Inflammatory macrophage (primary cell): ENCODE measurements at regions not wholly inside any gene's neighbourhood (a gene's known extent, or its start where the extent isn't known, plus 50 kb on each side); places are given as distances from the start of the nearest gene placed in this dataset.
A peak's percentile ranks its signal among the peaks of the same experiment; 100 is the strongest.

Source experiments
- DNase-seq, 2 donors: peaks; one replicate each; pipeline ENCODE4 v3.0.0-alpha.2; 2020 to 2022

DNA sequence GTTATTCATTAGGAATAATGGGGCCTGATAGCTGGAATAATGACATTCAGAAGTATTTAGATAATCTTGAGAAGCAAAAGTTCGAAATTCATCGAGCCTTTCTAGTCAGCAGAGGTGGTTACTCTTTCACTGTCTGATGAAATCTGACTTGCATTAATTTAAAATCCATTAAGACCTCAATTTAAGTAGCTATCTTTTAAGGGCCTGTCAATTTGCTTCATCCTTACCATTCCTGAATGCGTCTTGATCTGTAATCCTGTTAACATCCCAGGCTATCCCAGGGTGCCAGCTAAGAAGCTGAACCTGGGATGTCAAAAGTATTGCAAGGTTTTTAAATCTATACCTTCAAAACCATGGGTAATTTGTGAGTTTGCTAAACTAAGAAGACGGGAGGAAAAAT lies 1491.0 kb upstream of the MIR17HG start:
- DNase-seq: no peak

DNA sequence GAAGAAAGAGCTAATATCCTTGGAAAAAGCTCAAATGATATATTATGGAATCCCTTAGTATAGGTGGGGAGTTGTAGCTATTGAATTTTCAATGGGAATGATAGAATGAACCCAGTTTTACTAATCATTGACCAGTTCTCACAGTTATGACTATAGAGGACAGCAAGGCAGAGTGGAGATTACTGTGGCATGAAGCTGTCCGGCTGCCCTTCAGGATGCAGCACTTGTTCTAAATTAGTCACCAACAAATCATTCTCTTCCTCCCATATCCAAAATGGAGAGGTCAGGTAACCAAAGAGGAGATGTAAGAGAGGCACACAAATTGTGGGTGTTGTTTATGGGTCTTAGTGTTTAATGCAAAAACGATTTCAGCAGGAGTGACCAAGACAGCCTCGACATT lies 1490.0 kb upstream of the MIR17HG start:
- no peak for DNase-seq

DNA sequence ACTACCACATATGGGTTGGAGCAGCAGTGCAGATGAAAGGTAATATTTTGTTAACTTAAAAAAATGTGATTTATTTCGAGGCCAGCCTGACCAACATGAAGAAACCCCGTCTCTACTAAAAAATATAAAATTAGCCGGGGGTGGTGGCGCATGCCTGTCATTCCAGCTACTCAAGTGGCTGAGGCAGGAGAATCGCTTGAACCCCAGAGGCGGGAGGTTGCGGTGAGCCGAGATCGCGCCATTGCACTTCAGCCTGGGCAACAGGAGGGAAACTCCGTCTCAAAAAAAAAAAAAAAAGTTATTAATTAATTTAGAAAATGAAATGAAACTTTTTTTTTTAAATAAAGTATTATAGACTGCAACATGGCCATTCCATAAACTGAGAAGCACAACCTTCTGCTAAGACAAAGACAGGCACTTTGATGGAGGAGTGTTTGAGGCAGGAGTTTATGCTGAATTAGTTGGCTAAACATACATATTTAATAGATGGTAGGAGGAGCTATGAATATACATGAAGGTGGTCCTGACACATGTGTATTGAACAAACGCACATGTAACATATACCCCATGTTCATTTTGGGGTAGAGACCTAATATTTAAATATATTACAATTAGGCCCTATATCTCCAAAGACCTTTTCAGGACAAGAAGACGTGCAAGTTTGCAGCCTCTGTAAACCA lies 1485.3 kb upstream of the MIR17HG start:
- no peak for DNase-seq

DNA sequence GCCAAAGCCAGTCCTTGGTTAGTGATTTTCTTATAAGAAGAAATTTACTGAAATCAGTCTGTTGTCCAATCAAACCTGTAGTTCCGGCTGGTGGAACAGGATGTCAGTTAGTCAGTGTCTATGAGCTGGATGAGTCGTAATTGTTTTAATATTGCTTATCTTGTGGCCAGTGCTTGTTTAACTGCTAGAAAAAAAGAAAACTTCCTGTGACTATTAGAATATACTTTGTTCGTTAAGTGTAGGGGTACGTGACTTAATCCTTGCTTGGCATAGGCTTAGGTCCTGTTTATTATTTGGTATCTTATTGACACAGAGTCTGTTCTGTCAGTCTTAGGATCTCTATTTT lies 1484.8 kb upstream of the MIR17HG start:
- no peak for DNase-seq

DNA sequence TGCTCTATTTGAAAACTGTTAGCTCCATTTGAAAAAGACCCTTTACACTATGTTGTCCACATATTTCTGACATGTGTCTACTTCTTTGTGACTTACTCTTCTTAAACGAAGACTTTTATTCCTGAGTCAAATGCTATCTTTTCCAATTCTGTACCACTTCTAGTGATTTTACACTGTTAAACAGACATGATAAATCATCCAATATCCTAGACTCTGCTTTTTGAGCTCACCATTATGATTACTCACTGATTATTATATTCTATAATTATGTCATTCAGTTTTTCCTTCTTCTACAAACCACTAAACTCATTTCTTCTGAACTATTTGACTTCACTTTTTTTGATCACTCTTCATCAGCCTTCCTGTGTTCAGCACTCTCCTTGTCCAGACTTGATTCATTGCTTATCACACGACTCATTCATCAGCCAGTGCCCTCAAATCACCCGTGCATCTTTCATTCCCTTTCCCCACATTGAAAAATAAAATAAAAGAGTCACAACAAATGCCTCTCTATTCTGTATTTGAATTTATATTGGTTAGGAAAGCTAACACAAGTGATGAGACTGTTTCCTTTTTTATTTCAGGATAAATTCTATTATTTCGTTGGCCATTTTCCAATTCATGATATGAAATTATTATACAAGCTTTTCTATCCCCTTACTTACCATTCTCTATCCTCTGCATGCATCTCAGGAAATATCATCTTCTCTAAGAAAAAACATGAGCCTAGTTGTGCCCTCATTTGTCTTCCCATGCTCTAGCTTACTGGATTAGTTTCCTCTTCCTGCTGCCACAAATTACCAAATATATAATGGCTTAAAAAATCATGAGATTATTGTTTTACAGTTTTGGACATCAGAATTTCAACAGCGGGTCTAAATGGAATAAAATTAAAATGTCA lies 1482.1 kb upstream of the MIR17HG start:
- DNase-seq: no peak

DNA sequence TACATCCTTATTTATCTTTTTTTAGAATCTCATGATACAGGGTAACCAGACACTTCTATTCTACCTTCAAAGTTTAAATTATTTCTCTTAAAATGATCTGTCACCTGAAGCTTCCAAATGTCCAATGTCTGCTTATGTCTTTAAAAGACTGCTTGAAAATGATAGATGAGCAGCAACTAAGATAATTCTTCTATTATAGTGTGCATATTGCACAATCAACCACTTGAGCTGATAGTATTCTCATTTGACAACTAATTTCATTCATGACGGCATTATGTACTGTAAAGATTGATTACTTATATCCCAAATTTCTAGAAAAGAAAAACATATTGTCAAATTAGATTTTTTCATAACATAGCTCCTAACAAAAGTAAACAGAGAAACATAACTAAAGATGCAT lies 1478.2 kb upstream of the MIR17HG start:
- no peak for DNase-seq

DNA sequence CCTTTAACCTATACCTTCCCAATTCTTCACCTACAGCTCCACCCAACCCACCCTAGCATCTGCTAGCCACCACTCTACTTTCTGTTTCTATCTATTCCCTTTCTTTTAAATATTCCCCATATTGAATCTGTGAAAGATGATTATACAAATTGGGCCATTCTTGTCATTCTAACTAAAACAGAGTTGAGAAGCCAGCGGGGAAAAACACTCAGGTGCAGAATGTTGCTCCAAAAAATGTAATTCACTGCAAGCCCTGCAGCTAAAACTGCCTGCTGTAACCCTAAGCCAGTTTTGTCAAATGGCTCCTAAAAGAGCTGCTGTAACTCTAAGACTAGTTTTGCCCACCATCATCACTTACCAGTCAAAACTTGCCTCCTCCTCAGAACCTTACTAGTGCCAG lies 1468.6 kb upstream of the MIR17HG start:
- DNase-seq: no peak

DNA sequence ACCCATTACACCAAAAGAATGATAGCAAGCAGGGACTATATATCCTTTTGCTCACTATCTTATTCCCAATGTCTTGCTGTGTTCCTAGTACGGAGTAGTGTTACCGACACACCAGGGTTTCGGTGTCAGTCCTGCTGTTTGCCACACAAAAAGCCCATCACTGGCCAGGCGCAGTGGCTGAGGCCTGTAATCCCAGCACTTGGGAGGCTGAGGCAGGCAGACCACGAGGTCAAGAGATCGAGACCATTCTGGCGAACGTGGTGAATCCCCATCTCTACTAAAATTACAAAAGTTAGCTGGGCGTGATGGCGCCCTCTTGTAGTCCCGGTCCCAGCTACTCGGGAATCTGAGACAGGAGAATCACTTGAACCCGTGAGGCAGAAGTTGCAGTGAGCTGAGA lies 1467.3 kb upstream of the MIR17HG start:
- DNase-seq: no peak

DNA sequence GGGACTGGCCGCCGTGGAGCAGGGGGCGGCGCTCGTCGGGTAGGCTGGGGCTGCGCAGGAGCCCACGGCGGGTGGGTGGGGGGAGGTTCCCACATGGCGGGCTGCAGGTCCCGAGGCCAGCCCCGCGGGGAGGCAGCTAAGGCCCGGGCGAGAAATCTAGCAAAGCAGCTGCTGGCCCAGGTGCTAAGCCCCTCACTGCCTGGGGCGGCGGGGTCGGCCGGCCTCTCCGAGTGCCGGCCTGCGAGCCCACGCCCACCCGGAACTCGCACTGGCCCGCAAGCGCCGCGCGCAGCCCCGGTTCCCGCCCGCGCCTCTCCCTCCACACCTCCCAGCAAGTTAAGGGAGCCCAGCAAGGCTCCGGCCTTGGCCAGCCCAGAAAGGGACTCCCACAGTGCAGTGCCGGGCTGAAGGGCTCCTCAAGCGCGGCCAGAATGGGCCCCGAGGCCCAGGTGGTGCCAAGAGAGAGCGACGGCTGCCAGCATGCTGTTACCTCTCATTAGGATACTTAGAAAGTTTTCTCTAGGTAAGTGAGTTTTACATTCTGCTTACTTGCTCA lies 1463.5 kb upstream of the MIR17HG start:
- DNase-seq: no peak

DNA sequence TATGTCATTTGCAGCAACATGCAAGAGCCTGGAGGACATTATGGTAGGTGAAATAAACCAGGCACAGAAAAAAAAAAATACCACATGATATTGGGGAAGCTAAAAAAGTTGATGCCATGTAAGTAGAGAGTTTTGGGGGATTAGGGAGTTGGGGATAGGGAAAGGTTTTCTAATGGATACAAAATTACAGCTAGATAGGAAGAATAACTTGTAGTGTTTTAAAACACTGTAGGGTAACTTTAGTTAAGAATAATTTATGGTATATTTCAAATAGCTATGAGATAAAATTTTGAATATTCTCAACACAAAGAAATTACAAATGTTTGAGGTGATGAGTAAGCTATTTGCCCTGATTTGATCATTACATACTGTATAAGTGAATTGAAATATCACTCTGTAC lies 1456.7 kb upstream of the MIR17HG start:
- no peak for DNase-seq

DNA sequence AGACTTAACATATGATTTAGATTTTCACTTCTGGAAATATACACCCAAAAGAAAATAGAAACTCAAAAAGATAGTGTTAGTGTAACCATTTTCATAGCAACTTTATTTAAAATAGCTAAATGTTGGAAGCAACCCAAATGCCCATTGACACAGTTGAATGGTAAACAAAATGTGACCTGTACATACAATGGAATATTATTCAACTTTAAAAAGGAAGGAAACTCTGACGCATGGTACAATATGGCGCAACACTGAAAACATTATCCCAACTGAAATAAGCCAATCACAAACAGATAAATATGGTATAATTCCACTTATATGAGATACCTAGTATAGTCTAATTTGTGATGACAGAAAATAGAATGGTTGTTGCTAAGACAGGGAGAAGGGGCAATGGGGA lies 1456.1 kb upstream of the MIR17HG start:
- no peak for DNase-seq

DNA sequence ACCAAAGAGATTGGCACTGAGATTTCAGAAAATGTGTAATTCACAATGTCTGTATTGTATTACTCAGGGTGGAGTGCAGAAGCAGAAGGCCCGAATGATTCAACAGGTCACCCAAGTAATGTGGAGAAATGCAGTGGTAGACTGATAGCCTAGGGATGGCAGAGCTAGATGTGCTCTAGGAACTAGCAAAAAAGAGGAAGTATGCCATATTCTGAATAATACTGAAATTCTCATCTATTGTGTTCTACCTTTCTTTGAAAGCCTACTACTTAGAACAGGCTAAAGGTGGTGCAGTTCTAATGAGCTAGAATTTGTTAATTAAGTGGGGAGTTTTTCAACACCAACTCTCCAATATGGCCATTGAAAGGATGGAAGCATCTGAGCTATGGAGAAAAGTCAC lies 1449.8 kb upstream of the MIR17HG start:
- no peak for DNase-seq

DNA sequence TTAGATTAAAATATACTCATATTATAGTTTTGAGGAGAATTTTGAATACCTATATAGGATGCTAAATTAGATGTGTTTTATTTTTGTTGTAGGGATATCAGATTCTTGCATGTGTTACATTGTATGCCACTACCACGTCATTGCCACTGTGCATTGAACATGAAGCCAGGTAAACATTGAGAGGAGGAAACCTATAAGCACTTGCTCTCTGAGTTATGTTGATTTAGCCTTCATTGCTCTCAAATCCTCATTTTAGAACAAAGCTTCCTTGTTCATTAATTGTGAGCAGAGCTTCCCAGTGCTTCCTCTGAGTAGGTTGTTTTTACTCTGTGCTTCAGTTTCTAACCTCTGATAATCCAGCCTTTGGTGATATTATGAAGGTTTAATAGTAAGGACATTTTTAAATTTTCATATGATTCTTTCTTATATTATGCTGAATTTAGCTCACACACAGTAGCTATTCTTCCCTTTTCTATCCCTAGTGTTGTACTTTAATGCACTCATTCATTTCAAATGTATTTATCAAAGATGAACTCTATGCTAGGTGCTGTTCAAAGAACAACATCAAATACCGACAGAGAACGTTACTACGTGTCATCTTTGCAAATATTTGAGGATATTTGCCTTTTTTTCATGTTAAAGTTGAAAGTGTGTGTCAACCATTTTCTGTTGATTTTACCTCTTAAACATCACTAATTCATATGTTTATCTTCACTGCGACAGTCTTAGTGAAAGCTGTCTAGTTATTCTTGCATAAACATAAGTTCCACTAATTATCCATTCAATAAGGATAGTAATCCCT lies 1448.0 kb upstream of the MIR17HG start:
- no peak for DNase-seq

DNA sequence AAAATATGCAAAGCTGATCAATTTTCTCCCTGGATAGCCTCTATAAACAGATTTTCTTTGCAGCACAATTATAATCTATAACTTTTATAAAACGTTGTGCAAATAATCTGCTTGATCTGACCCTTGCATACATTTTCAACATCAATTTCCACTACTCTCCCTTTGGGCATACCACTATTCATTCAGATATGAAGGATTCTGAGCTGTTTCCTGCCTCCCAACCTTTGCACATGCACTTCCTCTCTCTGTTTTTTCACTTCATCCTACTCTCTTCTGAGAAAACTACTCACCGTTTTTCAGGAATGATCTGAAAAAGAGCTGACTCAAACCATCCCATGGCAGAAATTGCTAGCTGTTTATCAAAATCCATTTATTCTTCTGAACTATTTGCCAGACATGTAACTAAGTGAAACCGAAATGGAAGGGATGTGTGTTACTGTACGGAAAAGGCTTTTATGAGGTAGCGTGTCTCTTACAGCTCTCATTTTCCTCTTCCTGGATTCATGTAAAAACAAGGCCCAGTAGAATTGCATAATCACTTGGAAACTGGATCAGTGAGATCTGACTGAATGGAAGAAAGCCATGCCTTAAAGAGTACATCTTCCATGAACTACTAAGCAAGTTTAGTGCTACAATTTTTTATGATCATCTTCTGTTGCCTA lies 1447.3 kb upstream of the MIR17HG start:
- no peak for DNase-seq

DNA sequence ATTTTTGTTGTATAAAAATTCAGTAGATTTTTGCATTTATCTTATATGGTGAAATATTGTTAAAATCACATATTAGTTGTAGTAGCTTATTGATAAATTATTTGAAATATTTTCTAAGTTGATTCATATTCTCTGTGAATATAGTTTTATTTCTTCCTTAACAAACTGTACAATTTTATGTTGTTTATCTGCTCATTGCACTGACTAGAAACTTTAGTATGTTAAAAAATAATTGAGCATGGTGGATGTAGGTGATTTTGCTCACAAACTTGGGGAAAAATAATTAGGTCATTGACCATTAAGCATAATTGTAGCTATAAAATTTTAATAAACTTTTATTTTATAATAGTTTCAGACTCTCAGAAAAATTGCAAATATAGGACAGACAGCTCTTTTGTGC lies 1445.3 kb upstream of the MIR17HG start:
- DNase-seq: no peak

DNA sequence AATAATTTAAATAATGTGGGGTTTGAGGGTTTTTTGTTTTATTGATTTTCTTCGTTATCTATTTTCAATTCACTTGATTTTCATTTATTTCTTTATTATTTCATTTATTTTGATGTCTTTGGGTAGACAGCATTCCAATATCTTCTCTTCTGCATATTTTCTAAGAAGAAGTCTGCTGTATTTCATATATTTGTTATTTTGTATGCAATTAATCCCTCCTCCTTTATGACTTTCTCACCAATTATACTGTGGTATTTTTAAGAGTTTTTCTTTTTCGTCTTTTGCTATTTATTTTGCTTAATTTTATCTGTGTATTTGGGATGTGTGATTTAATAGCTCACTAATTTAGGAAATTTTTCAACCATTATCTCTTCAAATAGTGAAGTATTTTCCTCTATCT lies 1444.4 kb upstream of the MIR17HG start:
- no peak for DNase-seq

DNA sequence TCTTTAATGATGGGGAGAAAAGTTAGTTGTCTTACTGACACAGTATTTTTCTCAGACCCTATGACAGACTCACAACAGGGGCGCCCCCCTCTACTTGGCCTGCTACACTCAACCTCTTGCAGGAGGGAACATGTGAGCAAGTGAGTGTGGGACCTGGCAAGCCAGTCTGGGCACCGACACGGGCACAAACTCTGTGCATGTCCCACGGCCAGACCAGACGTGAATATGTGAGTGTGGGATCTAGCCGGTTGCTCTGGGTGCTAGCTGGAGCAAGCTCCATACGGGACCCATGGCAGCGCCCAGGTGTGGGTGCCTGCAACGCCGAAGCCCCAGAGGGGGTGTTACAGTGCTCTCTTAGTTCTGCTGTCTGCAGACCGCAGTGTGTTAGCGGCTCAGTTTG lies 1437.3 kb upstream of the MIR17HG start:
- DNase-seq: no peak

DNA sequence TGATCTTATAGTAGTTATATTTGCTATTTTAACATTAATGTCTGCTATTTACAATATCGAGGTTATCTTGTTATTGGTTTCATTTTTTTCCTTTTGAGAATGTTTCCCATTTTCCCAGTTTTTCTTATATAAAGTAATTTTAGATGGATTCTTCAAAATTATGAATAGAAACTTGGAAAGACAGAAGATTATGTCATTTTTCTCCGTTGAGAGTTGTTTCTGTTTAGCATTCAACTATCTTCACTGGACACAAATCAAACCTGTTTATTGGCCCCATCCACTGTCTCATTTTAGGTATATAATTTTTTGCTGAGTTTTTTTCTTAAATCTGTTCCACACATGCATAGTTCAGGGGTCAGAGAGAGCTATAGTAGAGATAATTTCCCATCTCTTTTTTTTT lies 1430.9 kb upstream of the MIR17HG start:
- no peak for DNase-seq

DNA sequence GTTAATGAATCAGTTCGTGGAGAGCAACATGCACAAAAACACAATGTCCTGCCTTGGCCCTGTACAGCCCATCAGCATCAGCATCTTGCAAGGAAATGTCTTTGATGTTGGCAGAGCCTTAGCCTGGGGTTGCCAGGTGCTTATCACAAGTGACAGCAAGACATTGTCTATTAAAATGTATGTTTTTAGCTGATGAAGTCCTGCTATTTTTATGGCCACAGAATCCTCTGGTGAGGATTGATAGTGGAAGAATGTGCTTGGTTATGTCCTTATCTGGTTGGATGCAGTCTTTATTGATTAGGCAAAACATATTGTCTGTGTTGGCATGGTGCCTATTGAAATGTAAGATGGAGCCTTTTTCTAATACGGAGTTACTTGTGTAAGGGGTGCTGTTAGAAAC lies 1427.0 kb upstream of the MIR17HG start:
- DNase-seq: no peak

DNA sequence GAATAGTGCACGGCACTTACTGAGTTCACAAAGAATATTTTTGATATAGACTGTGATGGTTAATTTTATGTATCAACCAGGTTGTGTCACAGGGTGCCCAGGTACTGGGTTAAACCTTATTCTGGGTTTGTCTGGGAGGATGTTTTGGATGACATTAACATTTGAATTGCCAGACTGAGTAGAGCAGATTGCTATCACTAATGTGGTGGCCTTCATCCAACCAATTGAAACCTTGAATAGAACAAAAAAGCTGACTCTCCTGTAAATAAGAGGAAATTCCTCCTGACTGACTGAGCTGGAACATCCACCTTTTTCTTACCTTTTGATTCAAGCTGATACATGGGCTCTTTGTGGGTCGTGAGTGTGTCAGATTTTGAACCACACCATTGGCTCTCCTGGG lies 1424.4 kb upstream of the MIR17HG start:
- no peak for DNase-seq

DNA sequence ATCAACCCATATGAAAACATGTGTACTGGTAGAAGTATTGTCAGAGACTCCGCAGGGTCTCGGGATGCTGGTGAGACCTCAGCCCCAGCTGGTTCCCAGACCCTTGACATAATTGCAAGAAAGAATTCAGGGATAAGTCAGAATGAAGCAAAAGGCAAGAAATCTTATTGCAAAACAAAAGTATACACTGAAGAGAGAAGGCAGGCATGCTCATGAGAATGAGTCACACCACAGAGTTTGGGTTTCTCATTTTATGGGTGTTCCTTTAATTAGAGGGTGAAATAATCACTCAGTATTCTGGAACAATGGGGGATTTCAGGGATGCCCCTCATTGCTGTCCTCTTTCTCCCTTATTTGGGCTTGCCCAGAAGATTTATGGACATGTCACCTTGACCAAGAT lies 1423.8 kb upstream of the MIR17HG start:
- DNase-seq: peak; percentile 31 to 46

DNA sequence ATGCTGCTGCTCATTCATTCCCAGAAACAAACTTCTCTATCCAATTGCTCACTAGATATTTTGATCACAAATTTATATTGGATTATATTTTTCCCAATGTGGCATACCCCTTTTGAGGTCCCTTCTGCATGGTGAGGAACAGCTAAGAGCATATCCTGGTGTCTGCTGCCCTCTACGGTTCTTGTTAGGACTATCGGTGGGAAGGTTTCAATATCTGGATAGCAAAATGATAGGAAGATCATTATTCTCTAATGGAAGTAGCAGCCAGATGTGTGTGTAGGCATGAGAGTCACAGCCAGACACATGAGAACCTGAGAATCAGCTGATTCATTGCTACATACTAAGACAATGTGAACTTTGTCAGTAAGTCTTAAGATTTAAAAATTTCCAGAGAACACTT lies 1422.4 kb upstream of the MIR17HG start:
- DNase-seq: peak in 1 of 2 donors; percentile 46

DNA sequence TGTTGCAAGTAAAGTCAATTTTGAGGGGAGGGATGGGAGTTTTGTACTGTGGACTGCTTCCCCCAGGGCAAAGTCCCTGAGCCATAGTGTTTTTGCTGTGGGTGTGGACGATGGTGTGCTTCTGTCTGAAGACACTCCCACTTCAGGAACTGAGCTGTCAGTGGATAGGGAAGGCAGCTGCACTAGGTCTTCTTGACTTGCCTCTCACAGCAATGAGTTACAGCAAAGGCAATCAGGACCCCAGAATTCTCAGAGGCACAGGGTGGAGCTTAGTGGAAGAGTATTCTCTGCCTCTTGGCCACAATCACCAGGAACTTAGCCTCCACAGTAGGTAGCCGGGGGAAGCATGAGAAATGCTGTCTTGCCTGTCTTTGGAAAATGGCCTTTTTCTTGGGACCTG lies 1416.6 kb upstream of the MIR17HG start:
- no peak for DNase-seq
